T-helper 2 cell treated with Interferon-gamma antibody and Interleukin-4, amounts not matched to agents 5 μg/mL and 100 μg/mL, for 36 hours (primary cell): ENCODE measurements at regions not wholly inside any gene's neighbourhood (a gene's known extent, or its start where the extent isn't known, plus 50 kb on each side); places are given as distances from the start of the nearest gene placed in this dataset.

Experiments used
- DNase-seq: peaks from one replicate; pipeline ENCODE4 v3.0.0; 2021; ENCODE audit warnings: low spot score
- H3K27ac Mint-ChIP-seq: one replicate; pipeline ENCODE4 v1.8.0; 2021; ENCODE audit warnings: mild to moderate bottlenecking, mixed read lengths
- H3K27me3 Mint-ChIP-seq: one replicate; pipeline ENCODE4 v1.8.0; 2021; ENCODE audit warnings: low read depth, mixed read lengths
- H3K36me3 Mint-ChIP-seq: one replicate; pipeline ENCODE4 v1.8.0; 2021; ENCODE audit warnings: low read depth, mixed read lengths
- H3K4me1 Mint-ChIP-seq: one replicate; pipeline ENCODE4 v1.8.0; 2021; ENCODE audit warnings: low read depth, mixed read lengths
- H3K4me3 Mint-ChIP-seq: one replicate; pipeline ENCODE4 v1.8.0; 2022; ENCODE audit warnings: mild to moderate bottlenecking, moderate library complexity, mixed read lengths
- H3K9me3 Mint-ChIP-seq: one replicate; pipeline ENCODE4 v1.8.0; 2021; ENCODE audit warnings: mixed read lengths

- H3K9me3 Mint-ChIP-seq: no peaks in the 10 kb centered on the region
- H3K27ac Mint-ChIP-seq: peak overlapping the region; percentile 94
- peaks cover 4% of the 10 kb centered on the region for H3K36me3 Mint-ChIP-seq
- no peaks in the 10 kb centered on the region for H3K27me3 Mint-ChIP-seq
- no peak for DNase-seq
- H3K4me3 Mint-ChIP-seq: peak overlapping the region; percentile 44
- peaks cover 30% of the 10 kb centered on the region for H3K4me1 Mint-ChIP-seq
These were observed 54.9 kb upstream of the ATP12A start for GRCh38 chr13:24625331-24625731.

- DNase-seq: peak; percentile 17
- peak overlapping the region; percentile 94 for H3K27ac Mint-ChIP-seq
- H3K9me3 Mint-ChIP-seq: no peaks in the 10 kb centered on the region
- peaks cover 4% of the 10 kb centered on the region for H3K36me3 Mint-ChIP-seq
- peaks cover 37% of the 10 kb centered on the region for H3K4me1 Mint-ChIP-seq
- peak overlapping the region; percentile 44 for H3K4me3 Mint-ChIP-seq
- no peaks in the 10 kb centered on the region for H3K27me3 Mint-ChIP-seq
These were observed 54.0 kb upstream of the ATP12A start for GRCh38 chr13:24625870-24626849.

- peaks cover 37% of the 10 kb centered on the region for H3K4me1 Mint-ChIP-seq
- no peaks in the 10 kb centered on the region for H3K27me3 Mint-ChIP-seq
- no peak for DNase-seq
- H3K36me3 Mint-ChIP-seq: peaks cover 4% of the 10 kb centered on the region
- H3K9me3 Mint-ChIP-seq: no peaks in the 10 kb centered on the region
- H3K4me3 Mint-ChIP-seq: no peak overlapping the region
- H3K27ac Mint-ChIP-seq: no peak overlapping the region
These were observed 53.0 kb upstream of the ATP12A start for GRCh38 chr13:24627090-24627714.

- Mint-ChIP-seq H3K4me1 (peaks cover 41% of the 10 kb centered on the region), H3K4me3 (peak overlapping the region; percentile 14), H3K27me3 (no peaks in the 10 kb centered on the region), H3K9me3 (no peaks in the 10 kb centered on the region), H3K36me3 (peaks cover 4% of the 10 kb centered on the region), H3K27ac (peak overlapping the region; percentile 74)
- DNase-seq: no peak
These were observed 52.3 kb upstream of the ATP12A start for GRCh38 chr13:24627946-24628345.

GRCh38 chr13:24629320-24629719 lies 50.9 kb upstream of the ATP12A start:
- H3K27me3 Mint-ChIP-seq: no peaks in the 10 kb centered on the region
- H3K4me1 Mint-ChIP-seq: peaks cover 41% of the 10 kb centered on the region
- H3K9me3 Mint-ChIP-seq: no peaks in the 10 kb centered on the region
- no peak for DNase-seq
- H3K4me3 Mint-ChIP-seq: no peak overlapping the region
- no peak overlapping the region for H3K27ac Mint-ChIP-seq
- peaks cover 4% of the 10 kb centered on the region for H3K36me3 Mint-ChIP-seq

GRCh38 chr13:24630121-24630520 lies 50.1 kb upstream of the ATP12A start:
- peaks cover 37% of the 10 kb centered on the region for H3K4me1 Mint-ChIP-seq
- no peak for DNase-seq
- peaks cover 3% of the 10 kb centered on the region for H3K36me3 Mint-ChIP-seq
- H3K4me3 Mint-ChIP-seq: no peak overlapping the region
- no peaks in the 10 kb centered on the region for H3K27me3 Mint-ChIP-seq
- H3K9me3 Mint-ChIP-seq: no peaks in the 10 kb centered on the region
- no peak overlapping the region for H3K27ac Mint-ChIP-seq
